ENCODE measurements at regions not wholly inside any gene's neighbourhood (a gene's known extent, or its start where the extent isn't known, plus 50 kb on each side); places are given as distances from the start of the nearest gene placed in this dataset.

GRCh38 chr11:23221366-23221765, 361.1 kb upstream of the CCDC179 start:
- no peak for TF ChIP-seq CTCF (IDR thresholded peaks at IDR 0.05; ENCODE audit: low read depth, low read length)
- TF ChIP-seq EZH2phosphoT487 (IDR thresholded peaks at IDR 0.05; ENCODE audit: low read depth), result no peak
